ENCODE measurements at regions not wholly inside any gene's neighbourhood (a gene's known extent, or its start where the extent isn't known, plus 50 kb on each side); places are given as distances from the start of the nearest gene placed in this dataset.

GRCh38 chr6:88538840-88539239 is 372.7 kb upstream of the CNR1 start:
- TF ChIP-seq, protein P1, sequence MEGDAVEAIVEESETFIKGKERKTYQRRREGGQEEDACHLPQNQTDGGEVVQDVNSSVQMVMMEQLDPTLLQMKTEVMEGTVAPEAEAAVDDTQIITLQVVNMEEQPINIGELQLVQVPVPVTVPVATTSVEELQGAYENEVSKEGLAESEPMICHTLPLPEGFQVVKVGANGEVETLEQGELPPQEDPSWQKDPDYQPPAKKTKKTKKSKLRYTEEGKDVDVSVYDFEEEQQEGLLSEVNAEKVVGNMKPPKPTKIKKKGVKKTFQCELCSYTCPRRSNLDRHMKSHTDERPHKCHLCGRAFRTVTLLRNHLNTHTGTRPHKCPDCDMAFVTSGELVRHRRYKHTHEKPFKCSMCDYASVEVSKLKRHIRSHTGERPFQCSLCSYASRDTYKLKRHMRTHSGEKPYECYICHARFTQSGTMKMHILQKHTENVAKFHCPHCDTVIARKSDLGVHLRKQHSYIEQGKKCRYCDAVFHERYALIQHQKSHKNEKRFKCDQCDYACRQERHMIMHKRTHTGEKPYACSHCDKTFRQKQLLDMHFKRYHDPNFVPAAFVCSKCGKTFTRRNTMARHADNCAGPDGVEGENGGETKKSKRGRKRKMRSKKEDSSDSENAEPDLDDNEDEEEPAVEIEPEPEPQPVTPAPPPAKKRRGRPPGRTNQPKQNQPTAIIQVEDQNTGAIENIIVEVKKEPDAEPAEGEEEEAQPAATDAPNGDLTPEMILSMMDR (conservative IDR thresholded peaks at IDR 0.05): no peak
- H3K27ac ChIP-seq: no peak overlapping the region

DNA sequence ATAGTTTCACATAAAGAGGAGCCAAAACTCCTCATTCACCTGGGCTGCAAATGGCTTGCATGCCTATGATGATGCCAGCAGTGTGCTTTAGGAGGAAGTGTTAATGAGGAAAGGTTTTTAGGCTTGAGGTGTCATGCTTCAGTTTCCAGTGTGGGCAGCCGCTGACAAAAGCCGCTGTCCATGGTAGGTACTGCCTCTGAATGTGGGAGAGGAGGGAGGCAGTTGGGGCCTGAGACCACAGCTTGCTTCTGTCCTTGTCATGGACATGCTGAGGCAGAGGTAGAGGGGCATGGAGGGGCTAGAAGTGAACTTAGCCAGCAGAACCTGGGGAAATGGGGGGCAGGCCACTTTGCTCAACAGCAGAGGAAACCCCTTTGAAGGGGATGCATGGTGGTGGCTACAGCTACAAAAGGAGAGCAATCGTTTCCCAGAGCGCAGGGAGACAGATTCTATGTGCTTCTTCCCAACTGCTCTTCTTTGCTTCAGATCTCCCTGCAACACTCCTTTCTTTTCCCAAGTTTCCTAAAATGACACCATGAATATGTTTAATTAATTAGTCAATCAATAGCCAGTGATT is 372.1 kb upstream of the CNR1 start:
- TF ChIP-seq, protein P1 (conservative IDR thresholded peaks at IDR 0.05): no peak
- no peak overlapping the region for H3K27ac ChIP-seq

DNA sequence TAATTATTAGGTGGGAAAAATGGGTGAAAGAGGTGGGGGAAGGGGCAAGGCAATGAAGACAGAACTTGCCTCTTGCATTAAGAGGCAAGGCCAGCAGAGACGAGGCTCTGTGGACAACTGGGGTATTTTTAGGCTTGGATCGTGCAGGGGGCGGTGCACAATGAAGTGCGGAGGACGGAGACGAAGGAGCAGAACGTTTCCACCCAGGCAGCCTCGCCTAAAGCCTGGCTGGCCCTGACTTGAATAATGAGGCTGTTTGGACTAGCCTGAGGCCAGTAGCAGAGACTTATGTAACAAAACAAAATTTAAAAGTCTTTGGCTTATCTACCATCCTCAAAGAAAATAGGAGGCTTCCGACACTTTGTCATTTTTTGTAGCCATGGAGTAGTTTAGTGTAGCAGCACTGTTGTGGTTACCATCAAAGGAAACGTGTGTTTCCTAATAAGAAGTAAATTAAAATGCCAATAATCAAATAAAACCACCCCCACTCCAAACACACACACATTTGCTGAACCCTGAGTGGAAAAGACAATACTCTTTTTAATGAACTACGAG is 370.0 kb upstream of the CNR1 start:
- TF ChIP-seq, protein P1 (conservative IDR thresholded peaks at IDR 0.05): no peak
- no peak overlapping the region for H3K27ac ChIP-seq

DNA sequence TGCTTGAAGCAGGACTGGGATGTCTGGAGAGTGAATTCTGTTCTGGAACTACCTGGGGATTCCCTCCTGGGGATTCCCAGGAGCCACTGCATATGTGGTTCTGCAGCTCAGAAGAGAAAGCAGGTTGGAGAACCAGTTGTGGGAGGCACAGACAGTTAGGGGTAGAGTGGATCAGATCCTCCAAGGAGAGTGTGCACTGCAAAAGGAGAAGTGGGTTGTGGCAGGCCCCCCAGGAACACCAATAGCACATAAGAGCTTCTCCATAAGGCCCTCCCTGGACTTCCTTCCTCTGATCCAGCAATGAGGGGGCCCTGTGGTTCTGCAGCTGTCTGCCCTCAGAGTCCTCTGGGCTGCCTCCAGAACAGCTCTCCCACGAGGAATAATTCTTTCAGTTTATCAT is 369.2 kb upstream of the CNR1 start:
- no peak overlapping the region for H3K27ac ChIP-seq
- TF ChIP-seq, protein P1 (conservative IDR thresholded peaks at IDR 0.05): no peak

- TF ChIP-seq, protein P1 (conservative IDR thresholded peaks at IDR 0.05): no peak
- no peak overlapping the region for H3K27ac ChIP-seq
Measured at GRCh38 chr6:88532241-88532860, 366.2 kb upstream of the CNR1 start.

DNA sequence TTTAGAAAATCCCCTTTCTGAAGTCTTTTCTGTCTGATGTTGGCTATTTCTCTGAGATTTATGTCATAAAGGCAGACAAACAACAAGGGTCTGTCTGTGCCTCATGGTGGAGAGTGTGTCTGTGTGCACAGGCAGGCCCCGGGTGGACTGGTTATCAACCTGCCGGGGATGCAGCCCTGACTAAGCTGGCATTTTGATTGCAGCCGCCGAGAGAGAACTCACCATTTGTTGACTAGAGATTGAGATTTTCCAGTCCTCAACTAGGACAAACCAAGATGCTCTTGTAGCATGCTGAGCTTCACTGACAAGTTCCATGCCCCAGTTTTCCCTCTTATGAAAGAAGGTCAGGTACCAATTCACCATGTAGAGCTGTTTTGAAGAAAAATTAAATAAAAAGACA is 363.6 kb upstream of the CNR1 start:
- TF ChIP-seq, protein P1 (conservative IDR thresholded peaks at IDR 0.05): no peak

GRCh38 chr6:88520445-88520844 is 354.3 kb upstream of the CNR1 start:
- TF ChIP-seq, protein P1 (conservative IDR thresholded peaks at IDR 0.05): no peak
- no peak overlapping the region for H3K27ac ChIP-seq

More for the DNA sequence above, 363.6 kb upstream of the CNR1 start:
- H3K27ac ChIP-seq: no peak overlapping the region

Measured in VCaP (cell line).